GM10266 (cell line): ENCODE measurements at regions not wholly inside any gene's neighbourhood (a gene's known extent, or its start where the extent isn't known, plus 50 kb on each side); places are given as distances from the start of the nearest gene placed in this dataset.

Experiments
- DNase-seq: peaks from one replicate; pipeline ENCODE4 v3.0.0; 2012; ENCODE audit errors: extremely low spot score
- CTCF ChIP-seq: IDR thresholded peaks from 2 replicates; pipeline ENCODE4 v1.5.1; 2012; ENCODE audit warnings: mild to moderate bottlenecking, low read depth; ENCODE audit not compliant: control insufficient read depth, insufficient read depth; ENCODE audit errors: missing control alignments

DNA sequence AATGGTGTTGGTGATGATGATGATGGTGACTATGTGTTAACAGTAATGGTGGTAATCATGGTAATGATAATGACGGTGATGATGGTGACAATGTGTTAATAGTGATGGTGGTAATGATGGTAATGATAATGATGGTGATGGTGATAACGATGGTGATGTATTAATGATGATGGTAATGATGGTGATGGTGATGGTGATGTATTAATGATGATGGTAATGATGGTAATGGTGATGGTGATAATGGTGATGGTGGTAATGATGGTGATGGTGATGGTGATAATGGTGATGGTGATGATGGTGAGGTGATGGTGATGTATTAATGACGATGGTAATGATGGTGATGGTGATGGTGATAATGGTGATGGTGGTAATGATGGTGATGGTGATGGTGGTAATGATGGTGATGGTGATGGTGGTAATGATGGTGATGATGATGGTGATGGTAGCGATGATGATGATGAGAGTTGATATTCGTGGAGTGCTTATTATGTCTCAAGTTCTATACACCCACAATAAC, 212.8 kb upstream of the NCKAP5 start:
- no peak for DNase-seq
- TF ChIP-seq CTCF, result no peak

DNA sequence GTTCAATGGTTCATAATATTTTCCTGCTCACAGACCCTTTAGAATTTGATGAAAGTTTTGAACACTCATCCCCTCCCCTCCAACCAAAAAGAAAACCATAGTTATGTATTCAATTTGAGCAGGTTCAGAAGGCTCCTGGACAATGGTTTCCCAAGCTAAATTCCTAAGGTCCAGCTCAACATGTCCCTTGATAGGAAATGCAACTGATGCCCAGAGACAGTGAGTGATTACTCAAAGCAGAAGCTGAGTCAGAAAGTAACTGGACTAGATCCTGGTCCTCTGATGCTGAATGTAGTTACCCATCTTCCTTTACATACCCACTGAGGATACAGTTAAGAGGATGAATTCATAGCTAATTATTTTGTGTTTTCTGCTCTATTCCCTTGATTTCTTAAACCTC, 218.9 kb upstream of the NCKAP5 start:
- TF ChIP-seq CTCF, result no peak
- DNase-seq, result no peak

- no peak for TF ChIP-seq CTCF
- no peak for DNase-seq
These were observed 219.4 kb upstream of the NCKAP5 start for GRCh38 chr2:133787651-133788050.

DNA sequence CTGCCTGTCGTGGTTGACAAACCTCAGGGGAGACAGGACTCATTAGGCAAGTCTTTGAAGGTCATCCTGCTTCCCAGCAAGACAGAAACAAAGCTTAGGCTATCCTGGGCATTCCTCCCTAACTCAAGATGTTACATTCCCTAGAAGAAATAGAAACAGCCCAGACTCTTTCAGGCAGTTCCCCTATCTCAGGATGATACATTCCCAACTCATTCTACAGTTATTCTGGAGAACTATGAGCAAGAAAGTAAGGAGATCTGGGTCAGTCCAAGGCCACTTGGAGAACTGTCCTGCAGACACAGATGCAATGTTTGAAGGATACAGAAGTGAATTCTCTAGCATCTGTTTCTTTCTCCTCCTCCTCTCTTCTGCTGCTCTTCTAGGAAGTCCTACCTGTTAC, 220.1 kb upstream of the NCKAP5 start:
- DNase-seq, result no peak
- no peak for TF ChIP-seq CTCF

DNA sequence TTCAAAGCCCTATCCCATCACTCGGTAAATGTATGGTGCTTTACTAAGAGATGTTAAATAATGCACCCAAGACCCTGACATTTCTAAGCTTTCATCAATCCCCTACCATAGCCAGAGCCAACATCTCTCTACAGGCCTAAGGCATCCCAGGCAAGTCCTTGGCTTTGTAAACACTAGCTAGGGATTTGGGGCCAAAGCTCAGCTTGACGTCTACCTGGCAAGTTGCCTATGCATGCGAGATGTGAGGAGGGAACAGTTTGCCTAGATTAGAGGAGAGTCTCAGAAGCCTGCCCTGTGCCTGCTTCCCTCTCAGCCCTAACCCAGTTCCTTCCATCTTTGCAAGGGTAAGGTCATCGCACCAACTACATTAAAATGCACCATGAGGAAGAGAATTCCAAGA, 221.5 kb upstream of the NCKAP5 start:
- no peak for TF ChIP-seq CTCF
- DNase-seq, result no peak

- no peak for DNase-seq
- TF ChIP-seq CTCF, result no peak
These were observed 222.4 kb upstream of the NCKAP5 start for GRCh38 chr2:133790711-133791110.

DNA sequence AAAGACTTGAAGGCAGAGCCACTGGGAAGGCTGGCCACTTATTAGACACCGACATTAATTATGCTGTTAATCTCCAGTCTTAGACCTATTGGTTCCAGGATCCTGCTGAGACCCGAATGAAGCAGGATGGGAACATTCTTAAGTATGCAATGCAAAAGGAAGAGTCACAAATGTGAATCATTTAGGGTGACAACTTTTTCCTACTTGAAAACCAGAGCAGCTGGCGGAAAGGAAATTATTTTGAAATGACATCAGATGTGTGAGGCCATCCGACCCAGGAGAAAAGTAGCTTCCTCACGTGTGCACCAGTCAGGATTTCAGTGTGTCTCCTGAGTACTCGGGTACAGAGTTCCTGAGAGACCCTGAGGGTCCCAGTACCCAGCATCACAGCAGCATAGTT, 222.9 kb upstream of the NCKAP5 start:
- no peak for TF ChIP-seq CTCF
- DNase-seq, result no peak
